Activated CD4-positive, alpha-beta T cell treated with anti-CD3 and anti-CD28 coated beads, Interleukin-2, amount 50 U/mL, for 1 hour (primary cell): ENCODE measurements at regions not wholly inside any gene's neighbourhood (a gene's known extent, or its start where the extent isn't known, plus 50 kb on each side); places are given as distances from the start of the nearest gene placed in this dataset.
"Not testable (repeated sequence)": the region's sequence is repeated elsewhere in the genome, so short reads cannot be mapped to it uniquely, and the experiment has no call there.

Experiments used
- DNase-seq: peaks from one replicate; pipeline ENCODE4 v3.0.0-alpha.2; 2020

DNA sequence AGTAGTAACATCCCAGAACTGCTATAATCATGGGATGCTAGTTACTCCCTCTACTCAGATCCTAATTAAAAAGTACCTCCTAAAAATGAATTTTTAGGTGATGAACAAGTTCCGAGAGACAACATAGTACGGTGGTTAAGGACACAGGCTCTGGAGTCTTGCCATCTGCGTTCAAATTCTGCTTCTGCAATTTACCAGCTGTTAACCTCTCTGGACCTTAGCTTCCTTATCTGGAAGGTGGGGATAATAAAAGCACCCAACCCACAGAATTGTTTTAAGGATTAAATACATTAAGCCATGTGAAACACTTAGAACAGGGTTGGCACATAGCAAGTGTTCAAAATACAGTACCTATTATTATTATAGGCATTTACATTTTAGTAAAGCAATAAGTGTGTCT, 77.5 kb upstream of the XPA start:
- DNase-seq = no peak

DNA sequence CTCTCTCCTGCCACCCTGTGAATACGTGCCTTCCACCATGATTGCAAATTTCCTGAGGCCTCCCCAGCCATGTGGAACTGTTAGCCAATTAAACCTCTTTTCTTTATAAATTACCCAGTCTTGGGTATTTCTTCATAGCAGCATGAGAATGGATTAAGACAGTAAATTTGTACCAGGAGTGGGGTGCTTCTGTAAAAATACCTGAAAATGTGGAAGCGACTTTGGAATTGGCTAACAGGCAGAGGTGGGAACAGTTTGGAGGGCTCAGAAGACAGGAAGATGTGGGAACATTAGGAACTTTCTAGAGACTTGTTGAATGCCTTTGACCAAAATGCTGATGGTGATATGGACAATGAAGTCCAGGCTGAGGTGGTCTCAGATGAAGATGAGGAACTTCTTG, 74.3 kb upstream of the FOXE1 start:
- DNase-seq = not testable (repeated sequence)

DNA sequence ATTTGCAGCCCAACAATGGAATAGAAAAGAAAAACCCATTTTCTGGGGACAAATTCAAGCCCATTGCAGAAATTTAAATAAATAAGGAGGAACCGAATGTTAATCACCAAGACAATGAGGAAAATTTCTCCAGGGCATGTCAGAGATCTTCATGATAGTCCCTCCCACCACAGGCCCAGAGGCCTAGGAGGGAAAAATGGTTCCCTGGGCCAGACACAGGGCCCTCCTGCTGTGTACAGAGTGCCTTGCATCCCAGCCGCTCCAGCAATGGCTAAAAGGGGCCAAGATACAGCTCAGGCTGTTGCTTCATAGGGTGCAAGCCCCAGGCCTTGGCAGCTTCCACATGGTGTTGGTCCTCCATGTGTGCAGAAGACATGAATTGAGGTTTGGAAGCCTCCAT, 73.4 kb upstream of the FOXE1 start:
- DNase-seq = no peak

DNA sequence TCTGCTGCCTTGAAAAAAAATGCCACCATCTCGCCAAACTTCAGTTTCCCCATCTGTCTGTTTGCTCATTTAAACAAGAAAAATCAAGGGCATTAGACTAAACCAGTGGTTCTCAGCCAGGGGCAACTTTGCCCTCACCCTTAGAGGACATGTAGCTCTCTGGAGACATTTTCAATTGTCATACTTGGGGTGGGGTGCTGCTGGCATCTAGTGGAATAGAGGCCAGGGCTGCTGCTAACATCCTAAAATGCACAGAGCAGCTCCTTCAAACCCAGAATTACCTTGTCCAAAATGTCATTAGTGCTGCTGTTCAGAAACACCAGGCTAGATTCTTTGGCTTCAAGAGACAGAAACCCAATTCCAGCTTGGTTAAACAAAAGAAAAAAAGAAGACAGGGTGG, 71.1 kb upstream of the FOXE1 start:
- DNase-seq = no peak

DNA sequence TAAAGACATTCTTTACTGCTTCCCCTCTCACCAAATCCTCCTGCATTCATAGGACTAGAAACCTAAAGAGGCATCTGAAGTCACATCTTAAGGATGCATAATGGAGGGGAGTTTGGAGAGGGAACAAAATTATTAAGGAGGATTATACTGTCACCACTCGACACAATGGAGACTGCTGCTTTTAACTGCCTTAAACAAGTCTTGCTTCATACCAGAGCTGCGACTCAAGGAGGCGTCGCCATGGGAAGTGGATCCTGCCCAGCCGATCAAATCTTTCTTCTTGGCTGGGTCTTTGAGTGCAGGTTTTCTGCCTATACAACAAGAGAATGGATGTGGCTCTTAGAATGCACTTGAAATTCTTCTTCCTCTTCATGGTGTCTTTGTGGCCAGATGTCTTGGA, 66.7 kb upstream of the FOXE1 start:
- DNase-seq = no peak

DNA sequence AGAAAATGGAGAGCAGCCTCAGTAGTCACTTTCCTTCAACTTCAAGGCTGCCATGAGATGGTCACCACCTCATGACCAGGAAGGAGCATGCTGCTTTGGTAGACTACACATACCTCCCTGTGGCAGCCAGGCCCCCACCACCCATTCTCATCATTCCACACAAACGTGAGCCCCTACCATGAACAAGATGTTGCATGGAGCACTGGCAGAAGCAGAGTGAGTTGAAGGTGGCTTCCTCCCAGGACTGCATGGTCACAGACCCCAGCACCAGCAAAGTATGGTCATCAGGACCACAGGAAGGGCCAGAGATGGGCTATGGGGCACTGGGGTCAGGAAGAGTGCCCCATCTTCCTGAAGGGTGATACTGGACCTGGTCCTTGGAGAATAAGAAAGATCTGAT, 65.5 kb upstream of the FOXE1 start:
- DNase-seq = no peak

DNA sequence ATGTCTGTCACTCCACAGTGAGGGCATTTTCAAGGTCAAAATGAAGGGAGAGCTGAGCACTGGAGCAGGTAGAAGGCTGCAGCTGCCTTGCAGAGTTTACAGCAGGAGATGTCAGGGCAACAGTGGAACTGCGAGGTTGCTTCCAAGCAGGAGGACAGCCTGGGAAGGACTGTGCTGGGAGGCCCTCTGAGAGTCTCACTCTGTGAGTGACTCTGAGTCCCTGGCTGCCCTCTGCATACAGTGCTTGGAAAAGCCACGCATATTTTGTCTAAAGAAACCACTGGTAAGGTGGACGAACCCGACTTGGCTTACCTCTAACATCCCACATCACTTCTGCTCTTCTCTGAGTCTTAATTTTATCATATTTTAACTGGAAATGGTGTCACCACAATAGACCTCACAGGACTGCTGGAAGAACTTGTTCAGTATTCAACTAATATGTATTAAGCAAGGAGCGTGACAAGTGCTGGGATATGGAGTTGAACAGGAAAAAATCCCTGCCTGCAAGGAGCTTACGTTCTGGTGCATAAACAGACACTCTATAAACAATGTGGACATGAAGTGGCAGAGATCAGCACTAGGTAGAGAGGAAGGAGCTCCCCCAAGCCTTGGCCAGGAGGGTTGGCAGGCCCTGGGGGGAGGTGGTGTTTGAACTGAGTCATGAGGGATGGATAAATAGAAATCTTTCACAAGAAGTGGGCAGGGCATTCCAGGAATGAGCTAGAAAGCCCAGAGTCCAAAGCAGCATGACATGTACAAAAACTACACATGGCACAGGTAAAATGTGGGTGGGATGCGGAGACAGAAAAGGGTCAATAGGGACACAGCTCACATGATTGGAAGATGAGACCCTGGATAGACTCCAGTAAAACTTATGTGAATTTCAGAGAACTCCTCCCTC, 64.0 kb upstream of the FOXE1 start:
- no peak for DNase-seq

DNA sequence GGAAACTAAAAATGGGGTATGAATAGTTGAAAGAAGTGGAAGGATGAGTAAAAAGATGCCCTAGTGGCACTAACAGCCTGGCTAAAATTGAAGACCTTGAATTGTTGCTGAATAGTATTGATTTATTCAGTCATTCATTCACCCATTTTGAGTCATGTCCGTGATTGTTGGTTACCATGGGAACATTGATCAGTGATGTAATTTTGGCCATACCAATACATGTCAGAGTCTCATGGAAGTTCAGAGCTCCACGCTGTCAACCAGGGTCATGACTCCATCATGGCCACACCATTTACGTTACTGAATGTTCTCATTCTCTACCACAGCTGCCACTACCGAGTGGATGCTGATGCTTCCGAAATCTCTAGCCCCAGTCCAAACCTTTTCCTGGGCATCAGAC, 62.5 kb upstream of the FOXE1 start:
- DNase-seq = no peak

DNA sequence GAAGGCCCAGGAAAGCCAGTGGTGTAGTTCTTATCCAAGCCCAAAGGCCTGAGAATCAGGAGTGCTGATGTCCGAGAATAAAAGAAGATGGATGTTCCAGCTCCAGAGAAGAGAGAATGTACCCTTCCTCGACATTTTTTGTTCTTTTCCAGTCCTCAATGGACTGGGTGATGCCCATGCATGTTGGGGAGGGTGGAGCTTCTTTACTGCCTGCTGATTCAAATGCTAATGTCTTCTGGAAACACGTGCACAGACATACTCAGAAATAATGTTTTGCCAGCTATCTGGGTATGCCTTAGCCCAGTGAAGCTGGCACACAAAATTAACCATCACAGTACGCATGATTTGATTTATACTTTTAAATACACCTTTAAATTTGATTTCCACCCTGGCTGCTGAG, 61.5 kb upstream of the FOXE1 start:
- DNase-seq = no peak

DNA sequence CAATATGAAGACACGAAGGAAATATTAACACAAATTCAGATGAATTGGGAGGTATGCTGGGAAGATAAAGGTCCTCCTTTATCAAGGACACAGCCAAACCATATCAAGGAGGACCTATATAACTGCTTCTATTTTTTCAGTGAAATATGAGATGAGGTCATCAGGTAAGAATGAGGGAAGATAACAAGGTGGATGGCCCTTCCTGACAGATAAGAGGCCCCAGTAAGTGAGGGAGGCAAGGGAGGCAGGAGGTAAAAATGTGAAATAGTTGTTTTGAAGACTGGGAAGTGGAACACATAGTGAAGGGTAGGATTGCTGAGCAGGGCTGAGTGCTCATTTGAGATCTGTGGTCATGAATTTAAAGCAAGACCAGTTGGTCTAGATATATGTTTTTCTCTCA, 60.0 kb upstream of the FOXE1 start:
- no peak for DNase-seq

DNA sequence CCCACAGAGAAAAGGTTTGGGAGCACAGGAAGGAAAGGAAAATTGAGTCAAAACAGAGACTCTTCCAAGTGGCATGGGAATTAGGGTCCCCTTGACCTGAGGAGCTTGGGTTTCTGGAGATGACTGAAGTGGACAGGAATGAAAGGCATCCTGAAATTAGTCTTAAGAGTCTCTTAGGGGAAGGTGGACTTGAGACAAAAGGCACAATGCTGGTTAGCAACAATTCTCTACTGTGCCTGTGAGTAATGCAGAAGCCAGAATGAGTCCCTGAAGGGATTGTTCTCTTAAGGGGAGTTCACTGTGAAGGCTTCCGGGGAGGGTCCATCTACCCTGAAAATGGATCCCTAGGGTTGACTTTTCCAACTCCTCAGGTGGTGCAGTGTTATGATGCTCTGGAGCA, 58.4 kb upstream of the FOXE1 start:
- no peak for DNase-seq

DNA sequence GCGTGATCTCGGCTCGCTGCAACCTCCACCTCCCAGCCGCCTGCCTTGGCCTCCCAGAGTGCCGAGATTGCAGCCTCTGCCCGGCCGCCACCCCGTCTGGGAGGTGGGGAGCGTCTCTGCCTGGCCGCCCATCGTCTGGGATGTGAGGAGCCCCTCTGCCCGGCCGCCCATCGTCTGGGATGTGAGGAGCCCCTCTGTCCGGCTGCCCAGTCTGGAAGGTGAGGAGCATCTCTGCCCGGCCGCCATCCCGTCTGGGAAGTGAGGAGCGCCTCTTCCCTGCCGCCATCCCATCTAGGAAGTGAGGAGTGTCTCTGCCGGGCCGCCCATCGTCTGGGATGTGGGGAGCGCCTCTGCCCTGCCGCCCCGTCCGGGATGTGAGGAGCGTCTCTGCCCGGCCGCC, 56.9 kb upstream of the FOXE1 start:
- not testable (repeated sequence) for DNase-seq

DNA sequence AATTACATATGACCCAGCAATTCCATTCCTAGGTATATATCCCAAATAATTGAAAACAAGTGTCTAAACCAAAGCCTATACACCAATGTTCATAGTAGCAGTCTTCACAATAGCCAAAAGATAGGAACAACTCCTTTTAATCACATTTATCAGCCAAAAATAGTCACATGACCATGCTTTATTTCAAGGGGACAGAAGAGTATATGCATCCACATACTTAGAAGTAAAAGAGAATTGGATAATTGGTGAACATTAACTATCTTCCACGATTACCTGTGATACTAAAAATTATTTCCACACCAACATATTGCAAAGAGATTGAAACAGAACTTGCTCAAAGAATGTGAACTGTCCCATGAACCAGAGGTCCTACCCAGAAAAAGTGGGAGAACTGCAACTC, 51.8 kb upstream of the FOXE1 start:
- no peak for DNase-seq

DNA sequence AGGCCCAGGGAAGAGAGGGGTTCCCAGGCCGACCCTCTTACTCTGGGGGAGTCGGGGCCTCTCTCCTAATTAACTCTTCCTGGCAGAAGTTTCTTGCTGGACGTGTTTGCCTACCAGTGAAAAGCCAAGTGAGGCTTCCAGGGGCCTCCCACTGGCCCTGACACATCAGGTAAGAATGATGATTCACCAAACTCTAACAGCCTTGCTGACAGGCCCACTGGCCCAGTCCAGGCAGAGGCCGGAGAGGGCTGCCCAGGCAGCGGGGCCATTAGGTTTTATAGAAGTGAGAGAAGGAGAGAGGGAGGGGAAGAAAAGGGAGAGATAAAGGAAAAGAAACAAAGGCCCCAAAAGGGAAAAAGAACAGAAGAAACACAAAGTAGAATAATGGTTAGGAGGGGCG, 50.8 kb upstream of the FOXE1 start:
- no peak for DNase-seq

DNA sequence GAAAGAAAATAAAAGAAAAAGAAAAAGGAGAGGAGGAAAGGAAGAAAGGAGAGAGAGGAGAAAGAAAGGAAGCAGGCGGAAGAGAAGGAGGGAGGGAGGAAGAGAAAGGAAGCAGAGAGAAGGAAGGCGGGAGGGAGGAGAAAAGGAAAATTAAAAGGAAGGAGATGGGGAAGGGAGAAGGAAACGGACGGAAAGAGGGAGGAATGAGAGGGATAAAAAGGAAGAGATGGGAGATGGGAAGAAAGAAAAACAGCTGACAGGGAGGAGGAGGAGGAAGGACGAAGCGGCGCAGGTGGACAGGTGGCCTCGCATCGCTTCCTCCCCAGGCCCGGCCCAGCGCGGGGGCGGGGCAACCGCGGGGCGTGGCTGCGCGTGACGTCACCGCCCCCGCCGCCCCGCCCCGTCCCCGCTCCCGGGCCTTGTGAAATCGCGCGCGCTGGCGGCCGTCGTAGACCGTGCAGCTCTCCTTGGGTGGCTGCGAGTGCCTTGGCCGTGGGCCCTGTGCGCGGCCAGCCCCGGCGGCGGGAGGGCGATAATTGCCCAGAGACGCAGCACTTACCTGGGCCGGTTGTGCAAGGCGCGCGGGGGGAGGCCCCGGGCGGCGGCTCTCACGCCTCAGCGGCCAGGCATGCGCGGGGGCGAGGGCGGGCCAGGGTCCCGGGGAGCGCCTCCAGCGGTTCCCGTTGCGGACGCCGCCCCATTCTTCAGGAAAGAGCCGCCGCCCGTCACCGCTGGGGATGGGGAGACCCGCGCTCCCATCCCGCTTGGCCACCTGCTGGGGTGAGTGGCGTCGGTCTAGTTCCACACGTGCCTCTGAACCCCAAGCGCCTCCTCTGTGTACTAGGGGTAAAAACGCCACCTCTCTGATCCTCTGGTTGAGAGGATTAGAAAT, 49.6 kb upstream of the FOXE1 start:
- DNase-seq = peak; percentile 68
